ENCODE measurements at regions not wholly inside any gene's neighbourhood (a gene's known extent, or its start where the extent isn't known, plus 50 kb on each side); places are given as distances from the start of the nearest gene placed in this dataset.

- Histone ChIP-seq H3K36me3 (ENCODE audit: insufficient read depth) (no peaks in the 10 kb centered on the region), H2AFZ (no peak overlapping the region), H3K4me1 (ENCODE audit: insufficient read depth) (no peaks in the 10 kb centered on the region), H3K4me3 (no peak overlapping the region), H3K79me2 (replicated peaks; ENCODE audit: insufficient read depth) (no peaks in the 10 kb centered on the region), H3K4me2 (no peak overlapping the region), H3F3A (replicated peaks; ENCODE audit: low read depth) (no peaks in the 10 kb centered on the region), H3K27ac (ENCODE audit: low read depth) (no peak overlapping the region), H4K20me1 (replicated peaks; ENCODE audit: insufficient read depth) (no peaks in the 10 kb centered on the region), H3K9me2 (ENCODE audit: insufficient read depth) (peaks cover 23% of the 10 kb centered on the region; the same call in 1 of the 2 replicates), H3K27me3 (ENCODE audit: insufficient read depth) (no peaks in the 10 kb centered on the region)
- H3K27me3 Mint-ChIP-seq (ENCODE audit: insufficient read depth, low read depth, poor library complexity) = peaks cover 2% of the 10 kb centered on the region
- no peak overlapping the region for H3K27ac Mint-ChIP-seq
- H3K4me3 Mint-ChIP-seq = no peak overlapping the region
- peaks cover 6% of the 10 kb centered on the region for H3K4me1 Mint-ChIP-seq
- no peaks in the 10 kb centered on the region for H3K36me3 Mint-ChIP-seq (ENCODE audit: low read depth)
- DNase-seq (ENCODE audit: low spot score) (no peak), ATAC-seq (no peak)
- H3K9me3 Mint-ChIP-seq = no peaks in the 10 kb centered on the region; the same call in 2 of the 3 replicates
- TF ChIP-seq EZH2phosphoT487 (IDR thresholded peaks at IDR 0.05; ENCODE audit: unreplicated experiment) = no peak
- no peak for TF ChIP-seq ZNF114 (CRISPR knock-in tag; IDR thresholded peaks at IDR 0.05)
- TF ChIP-seq CTCF (conservative IDR thresholded peaks at IDR 0.05; ENCODE audit: low read depth in 2 of 2) = no peak
- TF ChIP-seq POLR2AphosphoS5 (IDR thresholded peaks at IDR 0.05; ENCODE audit: low read depth) = no peak
- no peak for TF ChIP-seq ZNF462 (CRISPR knock-in tag; IDR thresholded peaks at IDR 0.05)
- TF ChIP-seq ZNF331 (CRISPR knock-in tag; IDR thresholded peaks at IDR 0.05; ENCODE audit: low read depth) = no peak
Measured at GRCh38 chr13:42392716-42393572, 121.0 kb downstream of the AKAP11 start.
